Retinal pigment epithelial cell (primary cell): ENCODE measurements at regions not wholly inside any gene's neighbourhood (a gene's known extent, or its start where the extent isn't known, plus 50 kb on each side); places are given as distances from the start of the nearest gene placed in this dataset.
A peak's percentile ranks its signal among the peaks of the same experiment; 100 is the strongest.
"Not testable (repeated sequence)": the region's sequence is repeated elsewhere in the genome, so short reads cannot be mapped to it uniquely, and the experiment has no call there.

Source experiments
- DNase-seq: peaks from one replicate; pipeline ENCODE4 v3.0.0-alpha.2; 2010; ENCODE audit warnings: low read depth
- H3K4me3 ChIP-seq: 2 replicates; pipeline ENCODE4 v1.5.1; 2011; ENCODE audit warnings: mild to moderate bottlenecking, low read length, control low read depth, moderate library complexity
- CTCF ChIP-seq: conservative IDR thresholded peaks from 2 replicates; pipeline ENCODE4 v1.5.1; 2011; ENCODE audit warnings: low read depth, low read length, control low read depth, inconsistent platforms

GRCh38 chr4:110344165-110344564 lies 131.8 kb upstream of the ENPEP start:
- DNase-seq, result no peak
- peak; percentile 44 for TF ChIP-seq CTCF
- H3K4me3 ChIP-seq, result no peak overlapping the region

GRCh38 chr4:110343534-110343933 lies 132.4 kb upstream of the ENPEP start:
- no peak for TF ChIP-seq CTCF
- no peak overlapping the region for H3K4me3 ChIP-seq
- DNase-seq, result no peak

- not testable (repeated sequence) for H3K4me3 ChIP-seq, DNase-seq
These were observed 134.8 kb upstream of the ENPEP start for GRCh38 chr4:110341118-110341517.

GRCh38 chr4:110335399-110335798 lies 137.0 kb upstream of the ELOVL6 start:
- TF ChIP-seq CTCF, result no peak
- H3K4me3 ChIP-seq, result no peak overlapping the region

GRCh38 chr4:110332483-110332882 lies 134.1 kb upstream of the ELOVL6 start:
- H3K4me3 ChIP-seq, result no peak overlapping the region
- no peak for DNase-seq
- no peak for TF ChIP-seq CTCF

More at GRCh38 chr4:110335399-110335798, 137.0 kb upstream of the ELOVL6 start:
- DNase-seq, result no peak

GRCh38 chr4:110326426-110326825 lies 128.0 kb upstream of the ELOVL6 start:
- DNase-seq, H3K4me3 ChIP-seq: not testable (repeated sequence)

- no peak for DNase-seq
- H3K4me3 ChIP-seq, result no peak overlapping the region
- TF ChIP-seq CTCF, result no peak
These were observed 112.4 kb upstream of the ELOVL6 start for GRCh38 chr4:110310795-110311194.

- no peak for TF ChIP-seq CTCF
These were observed 111.3 kb upstream of the ELOVL6 start for GRCh38 chr4:110309675-110310074.

More at GRCh38 chr4:110309675-110310074, 111.3 kb upstream of the ELOVL6 start:
- H3K4me3 ChIP-seq, result no peak overlapping the region
- no peak for DNase-seq
